Kidney (tissue), 13 donors: ENCODE measurements at regions not wholly inside any gene's neighbourhood (a gene's known extent, or its start where the extent isn't known, plus 50 kb on each side); places are given as distances from the start of the nearest gene placed in this dataset.
A peak's percentile ranks its signal among the peaks of the same experiment; 100 is the strongest.

Source experiments
- DNase-seq, 5 donors: peaks; one replicate each; pipeline ENCODE4 v3.0.0-alpha.2; 2013 to 2020
- FAIRE-seq: peaks from 2 replicates; lab custom pipeline; 2012; peaks lifted over from hg19 to GRCh38; lab: Jason Lieb, UNC
- H3K27ac ChIP-seq, 2 donors: one replicate each; pipeline ENCODE4 v1.7.0; 2013; ENCODE audit warnings: low read depth in 2 of 2, low read length in 2 of 2, inconsistent platforms in 1 of 2
- H3K27me3 ChIP-seq: one replicate; pipeline ENCODE4 v1.7.1; 2013; ENCODE audit warnings: low read length, inconsistent platforms; ENCODE audit not compliant: control insufficient read depth, insufficient read depth
- H3K36me3 ChIP-seq, 3 donors: one replicate each; pipeline versions ENCODE4 v1.7.0 to v1.7.1; 2013; ENCODE audit warnings: low read length in 3 of 3, control low read depth in 1 of 3, inconsistent platforms in 1 of 3; ENCODE audit not compliant: insufficient read depth in 3 of 3, control insufficient read depth in 2 of 3
- H3K4me1 ChIP-seq, 3 donors: one replicate each; pipeline versions ENCODE4 v1.7.0 to v1.7.1; 2013; ENCODE audit warnings: low read length in 3 of 3, inconsistent platforms in 1 of 3, low read depth in 1 of 3; ENCODE audit not compliant: control insufficient read depth in 2 of 3, insufficient read depth in 2 of 3
- H3K4me3 ChIP-seq, 3 donors: one replicate each; pipeline versions ENCODE4 v1.7.0 to v1.8.1; 2013; ENCODE audit warnings: low read length in 3 of 3, control low read depth in 1 of 3, inconsistent platforms in 1 of 3
- H3K9ac ChIP-seq, 3 donors: one replicate each; pipeline versions ENCODE4 v1.7.0 to v1.7.1; 2013; ENCODE audit warnings: low read length in 3 of 3, control low read depth in 1 of 3, inconsistent platforms in 1 of 3
- H3K9me3 ChIP-seq, 3 donors: one replicate each; pipeline versions ENCODE4 v1.7.0 to v1.7.1; 2013; ENCODE audit warnings: low read length in 3 of 3, control low read depth in 1 of 3, inconsistent platforms in 1 of 3; ENCODE audit not compliant: control insufficient read depth in 2 of 3, insufficient read depth in 1 of 3
- CTCF ChIP-seq: IDR thresholded peaks from 3 replicates; pipeline ENCODE4 v1.5.1; 2012; ENCODE audit warnings: mild to moderate bottlenecking, moderate library complexity, borderline replicate concordance; ENCODE audit not compliant: insufficient read depth; ENCODE audit errors: extremely low read depth
- intact Hi-C: fragments of 100-400 bp; cut with DNase I; formaldehyde crosslinking; loops from one replicate; pipeline ENCODE4 v1.11.1; 2022
- donor health status: control.
- donor health status: control.
- donor health status: control.
- donor health status: control.
- donor health status: control.
- donor health status: DM: yes; HTN: yes; CAD: no.
- donor health status: Normal renal cell carcinoma (clear cell type).

- Histone ChIP-seq H3K27me3 (no peaks in the 10 kb centered on the region), H3K36me3 (no peaks in the 10 kb centered on the region), H3K9me3 (no peaks in the 10 kb centered on the region), H3K27ac (no peak overlapping the region), H3K4me1 (no peaks in the 10 kb centered on the region), H3K9ac (no peak overlapping the region), H3K4me3 (no peak overlapping the region)
- DNase-seq (peak in 1 of 5 donors; percentile 12), FAIRE-seq (no peak)
- intact Hi-C loops, result no loop called here
- no peak for TF ChIP-seq CTCF
Observed at GRCh38 chr10:76649723-76650127, 987.9 kb downstream of the KCNMA1 start.

- Histone ChIP-seq H3K27ac (no peak overlapping the region), H3K9me3 (no peaks in the 10 kb centered on the region), H3K9ac (no peak overlapping the region), H3K4me1 (no peaks in the 10 kb centered on the region), H3K27me3 (no peaks in the 10 kb centered on the region), H3K4me3 (no peak overlapping the region), H3K36me3 (no peaks in the 10 kb centered on the region)
- FAIRE-seq, result no peak
- TF ChIP-seq CTCF, result no peak
- DNase-seq, result no peak
- intact Hi-C loops, result no loop called here
Observed at GRCh38 chr10:76649254-76649653, 988.4 kb downstream of the KCNMA1 start.

- H3K27ac ChIP-seq, result no peak overlapping the region
- DNase-seq (no peak), FAIRE-seq (no peak)
- H3K9me3 ChIP-seq, result no peaks in the 10 kb centered on the region
- H3K4me3 ChIP-seq, result no peak overlapping the region
- H3K4me1 ChIP-seq, result no peaks in the 10 kb centered on the region
- no peak overlapping the region for H3K9ac ChIP-seq
- intact Hi-C loops, result no loop called here
- no peak for TF ChIP-seq CTCF
- H3K27me3 ChIP-seq, result no peaks in the 10 kb centered on the region
- H3K36me3 ChIP-seq, result no peaks in the 10 kb centered on the region
Observed at GRCh38 chr10:76647301-76647700, 990.3 kb downstream of the KCNMA1 start.

- Histone ChIP-seq H3K4me1 (no peaks in the 10 kb centered on the region), H3K4me3 (no peak overlapping the region), H3K36me3 (no peaks in the 10 kb centered on the region), H3K9me3 (no peaks in the 10 kb centered on the region), H3K27me3 (no peaks in the 10 kb centered on the region), H3K27ac (no peak overlapping the region), H3K9ac (no peak overlapping the region)
- FAIRE-seq, result no peak
- no peak for DNase-seq
- intact Hi-C loops, result no loop called here
- no peak for TF ChIP-seq CTCF
Observed at GRCh38 chr10:76645341-76645740, 992.3 kb downstream of the KCNMA1 start.
